HPDE6-E6E7 (cell line): ENCODE measurements at regions not wholly inside any gene's neighbourhood (a gene's known extent, or its start where the extent isn't known, plus 50 kb on each side); places are given as distances from the start of the nearest gene placed in this dataset.
"Not testable (repeated sequence)": the region's sequence is repeated elsewhere in the genome, so short reads cannot be mapped to it uniquely, and the experiment has no call there.

Experiments
- DNase-seq: peaks from one replicate; pipeline ENCODE4 v3.0.0; 2011; ENCODE audit warnings: missing footprints; ENCODE audit errors: extremely low spot score

DNA sequence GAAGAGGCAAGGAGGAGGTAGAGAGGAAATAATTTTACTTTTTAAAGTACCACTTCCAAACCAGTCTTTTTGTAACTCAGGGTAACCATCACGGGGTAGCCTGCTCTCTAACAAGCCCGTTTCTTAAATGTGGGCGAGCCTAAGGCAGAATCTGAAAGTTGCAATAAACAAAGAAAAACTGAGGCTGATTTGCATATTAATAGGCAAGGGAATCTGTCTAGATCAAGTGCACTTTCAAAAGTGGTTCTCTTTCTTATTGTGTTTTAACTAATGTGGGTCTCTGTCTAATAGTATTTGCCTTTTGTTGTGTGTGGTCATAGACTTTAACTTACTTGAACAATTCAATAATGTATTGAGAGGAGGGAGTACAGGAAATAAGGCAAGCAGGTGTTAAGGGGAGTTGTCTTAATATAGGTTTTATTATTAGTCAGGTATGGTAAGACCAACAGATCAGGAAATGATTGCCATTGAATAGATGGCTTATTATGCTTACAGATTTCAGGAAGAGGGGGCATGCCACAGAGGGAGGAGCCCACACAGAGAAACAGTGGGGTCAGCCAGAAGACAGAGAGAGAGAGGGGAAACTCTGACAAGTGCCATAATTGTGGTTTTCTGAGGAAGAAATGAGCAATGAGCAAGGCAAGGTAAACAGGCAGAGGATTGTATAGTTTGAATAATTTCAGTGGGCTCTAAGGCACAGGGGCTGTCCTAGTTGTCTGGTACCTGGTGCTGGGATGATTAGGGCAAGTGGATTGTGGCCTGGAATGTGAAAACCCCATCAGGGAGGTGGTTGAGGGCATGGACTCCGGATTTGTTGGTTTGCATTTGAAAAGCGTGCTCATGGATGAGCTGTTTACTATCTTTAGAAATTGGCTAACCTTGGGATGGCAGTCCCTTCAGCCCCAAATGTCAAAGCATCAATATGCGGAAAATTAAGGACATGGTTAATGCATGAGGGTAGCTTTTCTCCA is 237.2 kb downstream of the TOX3 start:
- DNase-seq, result no peak

DNA sequence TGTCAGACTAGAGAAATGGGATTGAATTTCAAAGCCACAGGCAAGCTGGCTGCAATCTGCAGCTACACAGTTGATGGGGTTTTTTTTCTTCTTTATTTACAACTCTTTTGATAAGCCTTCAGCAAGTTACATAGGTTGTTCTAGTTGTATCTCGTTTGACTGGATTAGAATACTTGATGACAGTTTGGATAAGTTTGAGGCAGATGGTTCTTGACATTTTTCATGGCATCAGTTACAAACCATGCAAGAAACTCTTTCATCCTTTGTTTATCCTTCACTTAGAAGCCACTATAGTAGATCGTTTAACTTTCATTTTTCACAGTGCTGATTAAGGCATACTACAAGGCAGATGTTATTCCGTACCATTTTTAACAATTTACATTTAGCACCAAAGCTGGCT is 238.9 kb downstream of the TOX3 start:
- no peak for DNase-seq

DNA sequence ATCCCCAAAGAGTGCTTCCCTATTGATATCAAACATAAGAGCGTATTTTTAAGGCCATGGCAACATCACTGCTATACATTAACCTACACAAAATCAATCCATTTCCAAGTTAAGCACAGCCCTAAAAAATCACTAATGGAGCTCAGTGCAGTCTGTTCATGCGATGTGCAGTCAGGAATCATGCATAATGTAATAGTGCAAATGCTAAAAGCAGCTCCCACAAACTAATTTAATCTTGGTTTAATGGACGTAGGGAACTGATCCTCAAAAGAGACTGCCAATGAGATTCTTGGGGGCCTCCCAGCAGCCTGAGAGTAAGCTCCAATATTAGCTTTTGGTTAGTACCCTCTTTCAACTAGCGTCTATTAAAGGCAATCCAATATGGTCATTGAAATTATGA is 245.9 kb downstream of the TOX3 start:
- no peak for DNase-seq

DNA sequence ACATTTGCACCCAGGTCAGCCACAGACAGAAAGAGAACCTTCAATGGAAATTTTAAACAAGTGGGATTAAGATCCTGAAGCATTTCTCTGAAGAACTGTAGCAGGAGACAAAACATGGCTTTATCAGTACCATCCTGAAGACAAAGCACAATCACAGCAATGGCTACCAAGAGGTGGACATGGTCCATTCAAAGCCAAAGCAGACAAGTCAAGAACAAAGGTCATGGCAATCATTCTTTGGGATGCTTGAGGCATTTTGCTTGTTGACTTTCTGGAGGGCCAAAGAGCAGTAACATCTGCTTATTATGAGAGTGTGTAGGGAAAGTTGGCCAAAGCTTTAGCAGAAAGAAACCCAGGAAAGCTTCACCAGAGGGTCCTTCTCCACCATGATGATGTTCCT is 248.2 kb downstream of the TOX3 start:
- no peak for DNase-seq

DNA sequence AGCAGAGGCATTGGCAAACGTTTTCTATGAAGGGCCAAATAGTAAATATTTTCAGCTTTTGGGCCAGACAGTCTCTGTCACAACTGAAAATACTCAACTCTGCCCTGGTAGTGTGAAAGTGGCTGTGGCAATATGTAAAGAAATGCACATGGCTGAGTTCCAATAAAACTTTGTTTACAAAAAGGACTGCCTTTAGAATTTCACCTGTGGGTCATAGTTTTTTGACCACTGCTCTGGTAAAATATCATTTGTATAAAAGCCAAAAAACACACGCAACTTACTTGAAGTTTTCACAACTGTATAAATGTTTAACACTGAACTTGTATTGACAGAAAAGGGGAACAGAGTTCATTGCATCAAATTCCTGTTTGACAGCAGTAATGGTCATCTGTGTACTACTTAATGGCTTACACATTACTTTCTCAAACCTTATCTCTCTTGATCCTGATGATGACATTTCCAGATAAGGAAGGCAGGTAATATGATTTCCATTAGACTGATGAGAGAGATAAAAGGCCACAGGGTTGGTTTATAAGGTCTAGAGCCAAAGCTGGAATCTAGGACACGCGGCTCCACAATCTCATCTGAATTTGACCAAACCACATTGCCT is 250.1 kb downstream of the TOX3 start:
- not testable (repeated sequence) for DNase-seq

DNA sequence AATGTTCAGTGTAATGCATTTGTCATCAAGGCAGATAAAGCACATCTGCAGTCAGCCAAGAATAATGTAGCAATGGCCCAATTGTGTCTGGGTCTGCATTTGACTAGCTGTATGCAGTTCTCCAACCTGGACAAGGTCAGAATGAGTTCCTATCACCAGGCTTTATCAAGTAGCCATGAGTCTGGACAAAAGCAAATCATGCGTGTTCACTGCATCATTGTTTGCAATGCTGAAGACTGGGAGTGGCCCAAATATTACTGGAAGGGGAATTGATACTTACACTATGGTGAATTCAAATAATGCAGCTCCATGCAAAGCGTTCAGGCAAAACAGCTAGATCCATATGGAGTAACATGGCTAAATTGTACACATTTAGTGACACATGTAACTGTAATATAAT is 250.9 kb downstream of the TOX3 start:
- no peak for DNase-seq

DNA sequence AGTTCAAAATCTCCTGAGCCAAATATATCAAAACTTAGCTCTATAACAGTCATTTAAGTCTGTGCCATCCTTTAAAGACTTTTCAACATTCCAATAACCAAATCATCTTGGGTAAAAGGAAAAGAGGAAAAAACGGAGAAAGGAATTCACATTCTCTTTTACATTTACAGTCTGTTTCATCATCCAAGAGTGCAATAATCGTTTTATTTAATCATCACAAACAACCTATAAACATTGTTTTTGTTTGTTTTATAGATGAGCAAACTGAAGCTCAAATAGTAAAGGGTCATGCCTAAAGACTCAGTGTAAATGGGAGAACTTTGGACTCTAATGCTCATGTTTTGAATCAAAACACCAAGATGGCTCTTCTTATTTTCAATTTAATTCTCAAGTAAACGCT is 252.3 kb downstream of the TOX3 start:
- DNase-seq, result no peak

- DNase-seq, result no peak
Measured at GRCh38 chr16:52293204-52293603, 253.7 kb downstream of the TOX3 start.

- DNase-seq, result no peak
Measured at GRCh38 chr16:52283584-52284375, 263.2 kb downstream of the TOX3 start.

DNA sequence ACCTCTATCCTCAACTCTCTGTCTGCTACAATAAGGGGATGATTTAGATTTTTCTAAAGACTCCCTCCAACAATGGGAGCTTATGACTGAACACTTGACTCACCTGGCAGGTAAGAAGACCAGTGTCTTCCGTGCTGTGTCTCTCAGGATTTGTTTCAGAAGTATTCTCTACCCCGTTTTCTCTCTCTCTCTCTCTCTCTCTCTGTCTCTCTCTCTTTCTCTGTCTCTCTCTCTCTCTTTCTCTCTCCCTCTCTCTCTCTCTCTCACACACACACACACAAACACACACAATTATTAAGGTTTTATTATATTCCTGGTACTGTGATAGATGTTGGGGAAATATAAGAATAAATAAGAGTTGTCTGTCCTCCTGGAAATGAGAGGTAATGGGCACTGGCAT is 263.9 kb downstream of the TOX3 start:
- DNase-seq, result no peak

GRCh38 chr16:52280086-52280485 is 266.9 kb downstream of the TOX3 start:
- no peak for DNase-seq

- no peak for DNase-seq
Measured at GRCh38 chr16:52271088-52271750, 275.7 kb downstream of the TOX3 start.

GRCh38 chr16:52265446-52265861 is 281.5 kb downstream of the TOX3 start:
- DNase-seq, result no peak

DNA sequence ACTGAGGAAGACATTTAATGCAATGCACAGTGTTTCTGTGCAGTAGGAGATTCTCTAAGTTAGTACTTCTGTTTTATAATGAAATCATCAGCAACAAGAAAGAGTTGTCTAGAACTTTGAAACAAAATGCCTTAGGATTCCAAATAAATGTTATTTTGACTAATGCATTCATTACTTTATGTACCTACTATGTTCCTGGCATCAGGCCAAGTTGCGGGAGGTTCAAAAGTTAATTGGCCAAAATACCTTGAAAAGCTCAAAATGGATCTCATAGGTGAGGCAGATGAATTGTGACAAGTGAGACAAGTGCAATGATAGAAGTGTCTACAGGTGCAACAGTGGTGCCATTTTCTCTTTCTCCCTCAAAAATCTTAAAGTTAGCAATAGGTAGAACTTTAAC is 289.4 kb downstream of the TOX3 start:
- DNase-seq, result no peak

DNA sequence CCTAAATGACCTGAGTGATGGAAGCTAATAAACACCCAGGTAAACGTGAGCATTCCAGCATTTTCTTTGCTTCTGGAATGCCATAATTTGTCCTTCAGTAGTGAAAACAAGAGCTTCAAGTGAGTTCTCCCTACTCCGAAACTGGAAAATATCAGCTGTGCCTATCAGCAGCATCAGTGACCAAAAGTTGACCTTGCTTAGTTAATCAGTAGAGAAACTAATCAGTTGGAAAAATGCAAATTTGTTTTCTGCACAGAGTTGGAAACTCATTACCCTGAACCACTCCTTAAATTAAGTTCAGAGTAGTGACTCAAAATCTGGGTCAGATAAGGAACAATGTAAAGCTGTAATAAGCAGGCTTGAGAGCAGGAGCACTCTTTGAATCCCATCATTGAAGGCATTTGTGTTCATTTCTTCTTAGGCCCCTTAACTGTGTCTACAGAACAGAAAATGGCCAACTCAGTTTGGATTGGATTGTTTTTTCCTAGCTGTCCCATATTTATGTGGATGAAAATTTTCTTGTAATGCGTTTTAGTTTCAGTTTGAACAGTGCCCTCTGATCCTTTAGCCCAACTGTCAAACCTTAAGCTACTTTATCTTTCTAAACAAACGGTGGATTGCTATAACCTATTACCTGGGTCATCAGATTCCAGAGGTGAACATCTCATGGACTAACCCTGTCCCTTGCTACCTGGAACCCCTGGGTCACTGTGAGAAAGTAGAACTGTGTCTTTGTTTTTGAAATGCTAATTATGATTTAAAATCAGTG is 290.4 kb downstream of the TOX3 start:
- no peak for DNase-seq

GRCh38 chr16:52254746-52255145 is 292.2 kb downstream of the TOX3 start:
- no peak for DNase-seq

DNA sequence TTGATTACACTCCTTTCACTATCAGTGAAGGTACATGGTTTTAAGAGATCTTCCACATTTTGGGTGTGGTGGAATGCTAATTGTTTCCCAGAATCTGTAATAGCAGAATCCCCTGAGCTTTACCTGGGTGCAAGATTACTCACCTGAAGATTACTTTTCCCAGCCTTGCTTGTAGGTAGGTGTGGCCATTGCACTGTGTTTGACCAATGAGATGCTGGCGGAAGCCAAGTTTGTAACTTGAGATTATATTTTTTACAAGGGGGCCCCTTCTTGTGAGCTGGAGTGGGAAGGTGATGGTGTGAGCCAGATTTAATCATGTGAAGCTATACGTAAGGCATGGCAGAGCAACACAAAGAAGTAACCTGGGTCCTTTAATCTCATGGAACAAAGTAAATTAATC is 294.3 kb downstream of the TOX3 start:
- no peak for DNase-seq

- DNase-seq, result no peak
Measured at GRCh38 chr16:52251495-52251894, 295.4 kb downstream of the TOX3 start.

DNA sequence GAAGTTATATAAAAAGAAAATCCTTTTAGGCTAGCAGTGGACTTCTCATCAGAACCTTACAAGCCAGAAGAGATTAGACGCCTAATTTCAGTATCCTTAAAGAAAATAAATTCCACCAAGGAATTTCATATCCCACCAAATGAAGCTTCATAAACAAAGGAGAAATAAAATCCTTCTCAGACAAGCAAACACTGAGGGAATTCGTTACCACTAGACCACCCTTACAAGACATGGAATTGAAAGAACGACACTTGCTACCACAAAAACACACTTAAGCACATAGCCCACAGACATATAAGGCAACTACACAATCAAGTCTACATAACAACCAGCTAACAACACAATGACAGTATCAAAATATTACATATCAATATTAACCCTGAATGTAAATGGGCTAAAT is 299.2 kb downstream of the TOX3 start:
- DNase-seq, result no peak

DNA sequence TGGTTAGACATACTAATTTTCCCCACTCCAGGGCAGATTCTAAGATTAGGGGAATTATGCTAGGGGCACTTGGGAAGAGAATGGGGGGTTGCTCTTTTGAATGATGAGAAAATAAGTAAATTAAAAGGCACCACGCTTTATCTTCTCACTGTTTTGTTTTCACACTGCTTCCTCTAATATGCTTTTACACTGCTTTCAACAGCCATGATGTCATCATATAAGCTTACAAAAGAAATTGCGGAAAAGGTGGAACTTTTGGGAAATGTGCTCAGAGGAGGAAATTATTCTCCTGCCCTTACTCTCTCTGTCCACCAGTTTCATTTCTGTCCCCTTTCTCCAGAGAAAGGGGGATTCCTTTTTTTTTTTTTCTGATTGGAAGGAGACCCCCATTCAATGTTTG is 308.2 kb downstream of the TOX3 start:
- no peak for DNase-seq

DNA sequence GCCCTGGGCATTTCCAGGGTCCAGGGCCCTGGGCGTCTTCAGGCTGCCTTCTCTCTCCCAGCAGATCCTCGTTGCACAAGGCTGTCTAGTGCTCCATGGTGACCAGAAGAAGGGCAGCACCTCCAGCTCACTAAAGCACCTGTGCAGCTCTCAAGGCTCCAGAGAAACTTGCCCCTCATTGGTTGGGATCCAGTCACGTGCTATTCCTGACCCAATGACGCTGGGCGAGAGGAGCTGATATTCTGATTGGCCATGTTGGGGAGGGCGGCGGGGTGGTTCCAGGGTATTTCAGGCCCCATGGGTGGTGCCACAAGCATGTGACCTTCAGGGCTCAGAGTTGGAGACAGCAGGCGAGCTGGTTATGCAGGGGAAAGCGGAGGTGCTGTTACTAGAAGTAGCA is 309.1 kb downstream of the TOX3 start:
- no peak for DNase-seq
